HepG2 (cell line): ENCODE measurements at regions not wholly inside any gene's neighbourhood (a gene's known extent, or its start where the extent isn't known, plus 50 kb on each side); places are given as distances from the start of the nearest gene placed in this dataset.

Experiments
- ATAC-seq: fragments of 200-7000 bp; cut with Tn5 transposase; 3 replicates; pipeline ENCODE4 v1.9.1; 2020; ENCODE audit warnings: mild to moderate bottlenecking, moderate library complexity
- BruUV-seq: library from RNA; stranded (reverse); fragments of 400-500 nt; replicated peaks from 2 replicates; lab custom pipeline; 2021; lab: Mats Ljungman, UMichigan
- CTCF ChIA-PET: fragments of 300-600 bp; formaldehyde crosslinking; extraction: SDS; loops from one replicate; lab custom pipeline; 2021; ENCODE audit warnings: low total read pairs, inconsistent platforms, low intra/inter-chr PET ratio; lab: Yijun Ruan, JAX
- POLR2A ChIA-PET: fragments of 350-600 bp; sonication (Branson Sonifier 250); formaldehyde crosslinking; loops from one replicate; lab custom pipeline; 2020; ENCODE audit warnings: antibody characterized with exemption, inconsistent platforms; lab: Yijun Ruan, JAX
- DNase-seq: peaks from one replicate; pipeline ENCODE4 v3.0.0-alpha.2; 2015; ENCODE audit warnings: low spot score
- FAIRE-seq: peaks from 3 replicates; lab custom pipeline; 2011; peaks lifted over from hg19 to GRCh38; lab: Jason Lieb, UNC
- H2AFZ ChIP-seq: one replicate; pipeline ENCODE4 v1.6.1; 2011; ENCODE audit warnings: low read length, inconsistent platforms
- H3K27ac ChIP-seq: fragments of 300-600 bp; 3 replicates; pipeline ENCODE4 v1.8.0; 2011; ENCODE audit warnings: mixed run types, mild to moderate bottlenecking, mixed read lengths, low read length, inconsistent platforms; ENCODE audit not compliant: insufficient read depth; ENCODE audit errors: extremely low read length
- H3K27me3 ChIP-seq, 2 experiments: fragments of 200-600 bp in 1 of 2; 2 replicates in 1 of 2; 3 replicates in 1 of 2; pipeline versions ENCODE4 v1.6.0 to v1.8.0; 2011; ENCODE audit warnings: low read length in 2 of 2, mild to moderate bottlenecking in 2 of 2, moderate library complexity in 2 of 2, inconsistent platforms in 1 of 2; ENCODE audit not compliant: insufficient read depth in 2 of 2, control insufficient read depth in 1 of 2
- H3K36me3 ChIP-seq, 2 experiments: fragments of 200-600 bp in 1 of 2; replicated peaks in 1 of 2; 2 replicates in 1 of 2; 3 replicates in 1 of 2; pipeline versions ENCODE4 v1.5.1 to v1.8.0; 2011; ENCODE audit warnings: low read length in 2 of 2, inconsistent platforms in 1 of 2; ENCODE audit not compliant: insufficient read depth in 2 of 2, control insufficient read depth in 1 of 2
- H3K4me1 ChIP-seq: 2 replicates; pipeline ENCODE4 v1.5.1; 2012; ENCODE audit warnings: low read length, inconsistent platforms; ENCODE audit not compliant: insufficient read depth
- H3K4me2 ChIP-seq: 2 replicates; pipeline ENCODE4 v1.6.0; 2011; ENCODE audit warnings: low read depth, low read length, inconsistent platforms
- H3K4me3 ChIP-seq, 3 experiments: fragments of 200-600 bp in 1 of 3; sonication (generic), shearing (Covaris generic) in 1 of 3; replicated peaks in 1 of 3; 2 replicates each; pipeline ENCODE4 v1.5.1; 2011 to 2016; ENCODE audit warnings: low read length in 3 of 3, inconsistent platforms in 2 of 3, low read depth in 2 of 3, mild to moderate bottlenecking in 2 of 3, control low read depth in 1 of 3, mixed read lengths in 1 of 3; ENCODE audit not compliant: insufficient read depth in 1 of 3
- H3K79me2 ChIP-seq: one replicate; pipeline ENCODE4 v1.6.1; 2011; ENCODE audit warnings: low read length, inconsistent platforms; ENCODE audit not compliant: insufficient read depth
- H3K9ac ChIP-seq: 2 replicates; pipeline ENCODE4 v1.6.0; 2011; ENCODE audit warnings: mild to moderate bottlenecking, low read depth, low read length, inconsistent platforms; ENCODE audit not compliant: insufficient read depth
- H3K9me3 ChIP-seq: 2 replicates; pipeline ENCODE4 v1.5.1; 2012; ENCODE audit warnings: mild to moderate bottlenecking, low read length
- H4K20me1 ChIP-seq: 2 replicates; pipeline ENCODE4 v1.6.0; 2011; ENCODE audit warnings: inconsistent platforms, mild to moderate bottlenecking, low read length, moderate library complexity; ENCODE audit not compliant: insufficient read depth
- CC2D1A ChIP-seq: sonication (generic); formaldehyde crosslinking; IDR thresholded peaks from 2 replicates; pipeline ENCODE4 v1.8.1; 2023; ENCODE audit warnings: mild to moderate bottlenecking, missing genetic modification reagents
- CEBPB ChIP-seq: IDR thresholded peaks from 2 replicates; pipeline ENCODE4 v1.6.1; 2011; ENCODE audit warnings: low read depth, low read length, improper control_type of control experiment, borderline replicate concordance
- CHD2 ChIP-seq: IDR thresholded peaks from 2 replicates; pipeline ENCODE4 v1.6.1; 2011; ENCODE audit warnings: low read depth, low read length, improper control_type of control experiment
- GATA4 ChIP-seq: sonication (generic); IDR thresholded peaks from 2 replicates; pipeline ENCODE4 v1.6.1; 2016; ENCODE audit warnings: antibody characterized with exemption, low read depth, borderline replicate concordance
- GTF3A ChIP-seq: sonication (generic); formaldehyde crosslinking; conservative IDR thresholded peaks from 2 replicates; pipeline ENCODE4 v1.4.0; 2020; ENCODE audit warnings: mild to moderate bottlenecking, missing genetic modification reagents
- MAX ChIP-seq: IDR thresholded peaks from 2 replicates; pipeline ENCODE4 v1.6.1; 2012; ENCODE audit warnings: inconsistent platforms
- NCOA1 ChIP-seq: sonication (generic); formaldehyde crosslinking; IDR thresholded peaks from 2 replicates; pipeline ENCODE4 v1.9.0; 2021; ENCODE audit warnings: missing genetic modification reagents
- SNRNP70 ChIP-seq: fragments of 200-400 bp; formaldehyde crosslinking; IDR thresholded peaks from 2 replicates; pipeline ENCODE4 v1.6.1; 2017; ENCODE audit warnings: mild to moderate bottlenecking, low read depth, low read length, moderate library complexity
- TRIM22 ChIP-seq: fragments of 450-650 bp; IDR thresholded peaks from 2 replicates; pipeline ENCODE4 v1.6.1; 2017
- TRIM24 ChIP-seq: sonication (generic); formaldehyde crosslinking; IDR thresholded peaks from 2 replicates; pipeline ENCODE4 v1.8.0; 2022; ENCODE audit warnings: mild to moderate bottlenecking, missing genetic modification reagents
- WIZ ChIP-seq: sonication (generic); formaldehyde crosslinking; IDR thresholded peaks from 2 replicates; pipeline ENCODE4 v1.5.1; 2020; ENCODE audit warnings: mild to moderate bottlenecking, missing genetic modification reagents
- ZMYM4 ChIP-seq: sonication (generic); formaldehyde crosslinking; IDR thresholded peaks from 2 replicates; pipeline ENCODE4 v1.8.1; 2023; ENCODE audit warnings: mild to moderate bottlenecking, missing genetic modification reagents
- ZNF160 ChIP-seq: sonication (generic); formaldehyde crosslinking; IDR thresholded peaks from 2 replicates; pipeline ENCODE4 v1.8.0; 2022; ENCODE audit warnings: mild to moderate bottlenecking, inconsistent platforms, missing genetic modification reagents
- ZNF468 ChIP-seq: sonication (generic); formaldehyde crosslinking; IDR thresholded peaks from 2 replicates; pipeline ENCODE4 v1.8.0; 2022; ENCODE audit warnings: mild to moderate bottlenecking, moderate library complexity, missing genetic modification reagents
- ZNF512 ChIP-seq: sonication (generic); formaldehyde crosslinking; IDR thresholded peaks from 2 replicates; pipeline ENCODE4 v1.4.0; 2020; ENCODE audit warnings: mild to moderate bottlenecking, missing genetic modification reagents
- ZNF574 ChIP-seq: sonication (generic); formaldehyde crosslinking; IDR thresholded peaks from 2 replicates; pipeline ENCODE4 v1.4.0; 2020; ENCODE audit warnings: missing genetic modification reagents
- ZNF616 ChIP-seq: sonication (generic); formaldehyde crosslinking; IDR thresholded peaks from 2 replicates; pipeline ENCODE4 v1.5.0; 2020; ENCODE audit warnings: low read depth, mild to moderate bottlenecking, missing genetic modification reagents
- ZNF784 ChIP-seq: sonication (generic); formaldehyde crosslinking; IDR thresholded peaks from 2 replicates; pipeline ENCODE4 v1.5.1; 2020; ENCODE audit warnings: missing genetic modification reagents, mild to moderate bottlenecking, borderline replicate concordance
- ZSCAN20 ChIP-seq: sonication (generic); formaldehyde crosslinking; IDR thresholded peaks from 2 replicates; pipeline ENCODE4 v1.4.0; 2020; ENCODE audit warnings: missing genetic modification reagents, mild to moderate bottlenecking, borderline replicate concordance
- WGBS: methylation state at CpG from one replicate; pipeline ENCODE4 v1.1.6; 2017; ENCODE audit warnings: low lambda C conversion rate; 5-methylcytosine and 5-hydroxymethylcytosine counted together
- in situ Hi-C: cut with HindIII; loops from 2 replicates; pipeline ENCODE4 v1.10.0; 2017; ENCODE audit warnings: low pct_unique_long_range_greater_than_20kb; ENCODE audit not compliant: extremely low pct_ligation_motif_present
- intact Hi-C: fragments of 100-400 bp; cut with micrococcal nuclease; formaldehyde crosslinking; loops from one replicate; pipeline ENCODE4 v1.10.0; 2022; ENCODE audit not compliant: unreplicated experiment

GRCh38 chr5:97365918-97366317 is 182.9 kb upstream of the RIOK2 start:
- POLR2A ChIA-PET = no interaction called here
- no peaks in the 10 kb centered on the region for H3K4me1 ChIP-seq
- no peak for FAIRE-seq
- no peaks in the 10 kb centered on the region for H3K36me3 ChIP-seq
- no peak overlapping the region for H3K9ac ChIP-seq
- intact Hi-C loops (no loop called here), in situ Hi-C loops (no loop called here)
- H3K27ac ChIP-seq = no peak overlapping the region
- CTCF ChIA-PET = no interaction called here
- no peak overlapping the region for H3K4me2 ChIP-seq
- BruUV-seq = no TSS peak
- no peak for ATAC-seq
- no peaks in the 10 kb centered on the region for H3K79me2 ChIP-seq
- H3K27me3 ChIP-seq = no peaks in the 10 kb centered on the region; a peak in 1 of 5 replicates
- WGBS = 15% methylated on average over 4 of the region's 4 CpGs
- no peak for DNase-seq
- no peak overlapping the region for H3K4me3 ChIP-seq
- H4K20me1 ChIP-seq = no peaks in the 10 kb centered on the region
- TF ChIP-seq ZNF616 (CRISPR knock-in tag) = no peak
- TF ChIP-seq NCOA1 (CRISPR knock-in tag) = no peak
- no peak for TF ChIP-seq ZSCAN20
- TF ChIP-seq ZNF468 = no peak
- no peak for TF ChIP-seq CHD2
- TF ChIP-seq ZNF784 (CRISPR knock-in tag) = no peak
- no peak for TF ChIP-seq CEBPB
- no peak for TF ChIP-seq GATA4
- TF ChIP-seq MAX = no peak
- TF ChIP-seq CC2D1A (CRISPR knock-in tag) = no peak
- no peak for TF ChIP-seq WIZ (CRISPR knock-in tag)
- no peak for TF ChIP-seq SNRNP70
- no peak for TF ChIP-seq ZMYM4 (CRISPR knock-in tag)
- no peak for TF ChIP-seq ZNF160 (CRISPR knock-in tag)
- no peak for TF ChIP-seq ZNF574 (CRISPR knock-in tag)
- TF ChIP-seq ZNF512 (CRISPR knock-in tag) = no peak
- TF ChIP-seq TRIM24 (CRISPR knock-in tag) = no peak
- TF ChIP-seq GTF3A (CRISPR knock-in tag) = no peak
- no peak for TF ChIP-seq TRIM22
- TF ChIP-seq, all 625 proteins: peak for 0
- H3K9me3 ChIP-seq = no peaks in the 10 kb centered on the region
- H2AFZ ChIP-seq = no peak overlapping the region
